Body of pancreas (tissue), 4 donors: ENCODE measurements at regions not wholly inside any gene's neighbourhood (a gene's known extent, or its start where the extent isn't known, plus 50 kb on each side); places are given as distances from the start of the nearest gene placed in this dataset.

Experiments used
- POLR2A ChIP-seq, 3 donors: fragments of 450-650 bp; IDR thresholded peaks; one replicate each; pipeline ENCODE4 v1.6.1; 2016; ENCODE audit warnings: antibody characterized with exemption in 3 of 3, mild to moderate bottlenecking in 2 of 3
- TF ChIP-seq, protein P1 (sequence below), 7 experiments: fragments of 450-650 bp in 4 of 7; fragments of 200-600 bp in 3 of 7; sonication (generic) in 3 of 7; IDR thresholded peaks; one replicate each; pipeline ENCODE4 v1.5.1; 2016 to 2019; ENCODE audit warnings: antibody characterized with exemption in 7 of 7

DNA sequence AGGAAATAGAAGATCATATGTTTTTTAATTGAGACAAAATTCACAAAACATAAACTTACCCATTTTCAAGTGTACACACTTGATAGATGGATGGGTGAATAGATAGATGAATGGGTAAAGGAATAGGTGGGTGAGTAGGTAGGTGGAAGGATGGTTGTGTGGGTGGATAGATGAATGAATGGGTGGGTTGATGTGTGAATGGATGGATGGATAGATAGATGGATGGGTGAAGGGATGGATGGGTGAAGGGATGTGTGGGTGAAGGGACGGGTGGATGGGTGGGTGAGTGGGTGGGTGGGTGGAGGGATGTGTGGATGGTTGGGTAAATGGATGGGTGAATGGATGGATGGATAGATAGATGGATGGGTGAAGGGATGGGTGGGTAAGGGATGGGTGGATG is 86.1 kb upstream of the KCND3 start:
- no peak for TF ChIP-seq POLR2A (IDR thresholded peaks at IDR 0.05)
- TF ChIP-seq, protein P1, sequence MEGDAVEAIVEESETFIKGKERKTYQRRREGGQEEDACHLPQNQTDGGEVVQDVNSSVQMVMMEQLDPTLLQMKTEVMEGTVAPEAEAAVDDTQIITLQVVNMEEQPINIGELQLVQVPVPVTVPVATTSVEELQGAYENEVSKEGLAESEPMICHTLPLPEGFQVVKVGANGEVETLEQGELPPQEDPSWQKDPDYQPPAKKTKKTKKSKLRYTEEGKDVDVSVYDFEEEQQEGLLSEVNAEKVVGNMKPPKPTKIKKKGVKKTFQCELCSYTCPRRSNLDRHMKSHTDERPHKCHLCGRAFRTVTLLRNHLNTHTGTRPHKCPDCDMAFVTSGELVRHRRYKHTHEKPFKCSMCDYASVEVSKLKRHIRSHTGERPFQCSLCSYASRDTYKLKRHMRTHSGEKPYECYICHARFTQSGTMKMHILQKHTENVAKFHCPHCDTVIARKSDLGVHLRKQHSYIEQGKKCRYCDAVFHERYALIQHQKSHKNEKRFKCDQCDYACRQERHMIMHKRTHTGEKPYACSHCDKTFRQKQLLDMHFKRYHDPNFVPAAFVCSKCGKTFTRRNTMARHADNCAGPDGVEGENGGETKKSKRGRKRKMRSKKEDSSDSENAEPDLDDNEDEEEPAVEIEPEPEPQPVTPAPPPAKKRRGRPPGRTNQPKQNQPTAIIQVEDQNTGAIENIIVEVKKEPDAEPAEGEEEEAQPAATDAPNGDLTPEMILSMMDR (IDR thresholded peaks at IDR 0.05) = no peak
